ENCODE measurements at regions not wholly inside any gene's neighbourhood (a gene's known extent, or its start where the extent isn't known, plus 50 kb on each side); places are given as distances from the start of the nearest gene placed in this dataset.

GRCh38 chr4:187042251-187042650, 318.6 kb upstream of the FAT1 start (continued):
- TF ChIP-seq CHD7 (IDR thresholded peaks at IDR 0.05; ENCODE audit: insufficient replicate concordance, low read length) (no peak), NRF1 (IDR thresholded peaks at IDR 0.05; ENCODE audit: low read depth, low read length) (no peak)
- TF ChIP-seq, protein P1, sequence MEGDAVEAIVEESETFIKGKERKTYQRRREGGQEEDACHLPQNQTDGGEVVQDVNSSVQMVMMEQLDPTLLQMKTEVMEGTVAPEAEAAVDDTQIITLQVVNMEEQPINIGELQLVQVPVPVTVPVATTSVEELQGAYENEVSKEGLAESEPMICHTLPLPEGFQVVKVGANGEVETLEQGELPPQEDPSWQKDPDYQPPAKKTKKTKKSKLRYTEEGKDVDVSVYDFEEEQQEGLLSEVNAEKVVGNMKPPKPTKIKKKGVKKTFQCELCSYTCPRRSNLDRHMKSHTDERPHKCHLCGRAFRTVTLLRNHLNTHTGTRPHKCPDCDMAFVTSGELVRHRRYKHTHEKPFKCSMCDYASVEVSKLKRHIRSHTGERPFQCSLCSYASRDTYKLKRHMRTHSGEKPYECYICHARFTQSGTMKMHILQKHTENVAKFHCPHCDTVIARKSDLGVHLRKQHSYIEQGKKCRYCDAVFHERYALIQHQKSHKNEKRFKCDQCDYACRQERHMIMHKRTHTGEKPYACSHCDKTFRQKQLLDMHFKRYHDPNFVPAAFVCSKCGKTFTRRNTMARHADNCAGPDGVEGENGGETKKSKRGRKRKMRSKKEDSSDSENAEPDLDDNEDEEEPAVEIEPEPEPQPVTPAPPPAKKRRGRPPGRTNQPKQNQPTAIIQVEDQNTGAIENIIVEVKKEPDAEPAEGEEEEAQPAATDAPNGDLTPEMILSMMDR (IDR thresholded peaks at IDR 0.05; ENCODE audit: control extremely low read depth in 1 of 3, insufficient read depth in 1 of 3, low read depth in 1 of 3, low read length in 3 of 3), result no peak

Measured in H1 (cell line).